Right lobe of liver (tissue), 6 donors: ENCODE measurements at regions not wholly inside any gene's neighbourhood (a gene's known extent, or its start where the extent isn't known, plus 50 kb on each side); places are given as distances from the start of the nearest gene placed in this dataset.
A peak's percentile ranks its signal among the peaks of the same experiment; 100 is the strongest.

Experiments used
- ATAC-seq, 4 donors: fragments of 200-7000 bp; cut with Tn5 transposase; one replicate each; pipeline ENCODE4 v1.9.1; 2020; ENCODE audit warnings: mild to moderate bottlenecking in 4 of 4, moderate library complexity in 4 of 4
- DNase-seq, 3 donors: peaks; one replicate each; pipeline ENCODE4 v3.0.0-alpha.2; 2020
- H3K27ac ChIP-seq, 3 donors: fragments of 200-600 bp; one replicate each; pipeline ENCODE4 v1.8.0; 2022
- H3K27me3 ChIP-seq, 2 donors: fragments of 200-600 bp; one replicate each; pipeline ENCODE4 v1.8.0; 2022
- H3K36me3 ChIP-seq, 4 donors: fragments of 200-600 bp; sonication (generic) in 1 of 4; one replicate each; pipeline versions ENCODE4 v1.5.1 to v1.8.0; 2017 to 2022; ENCODE audit warnings: control low read depth in 1 of 4
- H3K4me1 ChIP-seq, 4 donors: fragments of 200-600 bp; sonication (generic) in 1 of 4; one replicate each; pipeline versions ENCODE4 v1.5.1 to v1.8.0; 2017 to 2022; ENCODE audit warnings: control low read depth in 1 of 4
- H3K4me3 ChIP-seq, 3 donors: fragments of 200-600 bp; one replicate each; pipeline ENCODE4 v1.8.0; 2022
- H3K9me3 ChIP-seq, 4 donors: fragments of 200-600 bp; sonication (generic) in 1 of 4; one replicate each; pipeline versions ENCODE4 v1.5.1 to v1.8.0; 2017 to 2022; ENCODE audit warnings: control low read depth in 1 of 4
- CTCF ChIP-seq, 4 donors: fragments of 200-600 bp in 3 of 4; fragments of 450-650 bp in 1 of 4; IDR thresholded peaks; one replicate each; pipeline versions ENCODE4 v1.5.1 to v1.8.0; 2016 to 2022; ENCODE audit warnings: antibody characterized with exemption in 4 of 4, mild to moderate bottlenecking in 2 of 4
- POLR2A ChIP-seq: fragments of 450-650 bp; IDR thresholded peaks from one replicate; pipeline ENCODE4 v1.6.1; 2017; ENCODE audit warnings: antibody characterized with exemption, mild to moderate bottlenecking
- WGBS: methylation state at CpG from one replicate; pipeline ENCODE4 v1.1.6; 2018; ENCODE audit warnings: low coverage, low lambda C conversion rate; ENCODE audit not compliant: insufficient coverage; ENCODE audit errors: missing lambda C conversion rate; 5-methylcytosine and 5-hydroxymethylcytosine counted together
- intact Hi-C, 2 donors: fragments of 100-400 bp; cut with DNase I; formaldehyde crosslinking; loops; one replicate each; pipeline versions ENCODE4 v1.11.2 to v1.14.1; 2022
- donor health status: DM: no; HTN: yes; CAD: no.
- donor health status: DM: no; HTN: no; CAD: no.
- donor health status: DM: no; HTN: no; CAD: no.
- donor health status: DM: no; HTN: yes; CAD: no.
- donor health status: DM: no; HTN: yes; CAD: no.

- intact Hi-C loops: no loop called here
- no peaks in the 10 kb centered on the region for H3K9me3 ChIP-seq
- peak in 2 of 3 donors; percentile 65 to 83 for DNase-seq
- peak; percentile 32 to 64 (median 62) for ATAC-seq
- no peak overlapping the region for H3K27ac ChIP-seq
- H3K4me1 ChIP-seq: peaks cover 0 to 28% (median 13%) of the 10 kb centered on the region in 4 donors
- no peaks in the 10 kb centered on the region for H3K36me3 ChIP-seq
- 13% methylated on average over 3 of the region's 3 CpGs for WGBS
- no peak overlapping the region for H3K4me3 ChIP-seq
- H3K27me3 ChIP-seq: no peaks in the 10 kb centered on the region
- TF ChIP-seq CTCF (IDR thresholded peaks at IDR 0.05) (no peak), POLR2A (no peak)
Observed at GRCh38 chr9:1202512-1203280, 152.5 kb downstream of the DMRT2 start.

DNA sequence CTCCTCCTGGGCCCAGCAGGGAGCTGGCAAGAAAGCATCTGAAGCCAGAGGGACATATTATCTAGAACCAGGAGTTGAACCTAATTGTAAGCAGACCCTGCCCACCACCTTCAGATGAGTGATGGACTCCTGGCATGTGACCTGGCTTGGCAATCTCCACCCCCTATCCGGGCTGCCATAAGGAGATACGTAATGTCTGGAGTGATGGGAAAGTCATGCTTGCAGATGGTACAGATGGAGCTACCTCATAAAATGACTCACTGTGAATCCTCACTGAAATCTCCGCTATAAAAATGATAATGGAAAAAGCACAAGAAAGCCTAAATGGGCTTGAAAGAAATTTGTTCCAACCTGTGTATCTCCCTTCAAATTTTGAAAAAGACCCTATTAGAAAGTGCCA is 157.5 kb downstream of the DMRT2 start:
- no peaks in the 10 kb centered on the region for H3K27me3 ChIP-seq
- no peak overlapping the region for H3K27ac ChIP-seq
- intact Hi-C loops: no loop called here
- DNase-seq (no peak), ATAC-seq (no peak)
- H3K9me3 ChIP-seq: no peaks in the 10 kb centered on the region
- H3K36me3 ChIP-seq: no peaks in the 10 kb centered on the region
- TF ChIP-seq POLR2A: no peak
- no peak for TF ChIP-seq CTCF (IDR thresholded peaks at IDR 0.05)
- H3K4me1 ChIP-seq: peaks cover 0 to 5% (median 1%) of the 10 kb centered on the region in 4 donors
- 76% methylated on average over 3 of the region's 3 CpGs for WGBS
- no peak overlapping the region for H3K4me3 ChIP-seq

DNA sequence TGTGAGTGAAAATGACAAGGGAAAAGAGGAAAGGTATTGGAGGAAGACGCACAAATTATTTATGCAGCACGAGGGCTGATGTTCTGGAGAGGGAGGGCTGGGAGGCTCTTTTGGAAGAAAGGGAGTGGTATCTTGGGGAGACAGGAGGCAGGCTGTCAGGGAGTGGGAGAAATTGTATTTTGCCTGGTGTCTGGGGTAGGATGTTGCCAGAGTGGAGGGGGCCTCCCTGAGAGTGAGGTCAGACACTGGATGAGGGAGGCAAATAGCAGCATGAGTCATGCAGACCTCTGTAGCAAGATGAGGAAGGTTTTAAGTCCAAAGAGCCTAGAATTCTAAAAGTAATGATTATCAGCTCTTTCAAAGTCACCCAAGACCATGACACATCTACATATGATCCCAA is 158.0 kb downstream of the DMRT2 start:
- Histone ChIP-seq H3K4me1 (no peaks in the 10 kb centered on the region), H3K4me3 (no peak overlapping the region), H3K9me3 (no peaks in the 10 kb centered on the region), H3K27me3 (no peaks in the 10 kb centered on the region), H3K27ac (no peak overlapping the region), H3K36me3 (no peaks in the 10 kb centered on the region)
- 83% methylated on average over 2 of the region's 2 CpGs for WGBS
- no peak for DNase-seq
- peak in 1 of 4 donors; percentile 28 for ATAC-seq
- intact Hi-C loops: no loop called here
- no peak for TF ChIP-seq CTCF (IDR thresholded peaks at IDR 0.05)
- no peak for TF ChIP-seq POLR2A

- Histone ChIP-seq H3K9me3 (no peaks in the 10 kb centered on the region), H3K36me3 (no peaks in the 10 kb centered on the region), H3K27me3 (no peaks in the 10 kb centered on the region), H3K4me3 (no peak overlapping the region), H3K4me1 (no peaks in the 10 kb centered on the region), H3K27ac (no peak overlapping the region)
- TF ChIP-seq CTCF (IDR thresholded peaks at IDR 0.05): no peak
- TF ChIP-seq POLR2A: no peak
- ATAC-seq (no peak), DNase-seq (no peak)
- intact Hi-C loops: no loop called here
- WGBS: 83% methylated on average over 2 of the region's 3 CpGs
Observed at GRCh38 chr9:1210954-1211353, 160.8 kb downstream of the DMRT2 start.
